ENCODE measurements at regions not wholly inside any gene's neighbourhood (a gene's known extent, or its start where the extent isn't known, plus 50 kb on each side); places are given as distances from the start of the nearest gene placed in this dataset.

DNA sequence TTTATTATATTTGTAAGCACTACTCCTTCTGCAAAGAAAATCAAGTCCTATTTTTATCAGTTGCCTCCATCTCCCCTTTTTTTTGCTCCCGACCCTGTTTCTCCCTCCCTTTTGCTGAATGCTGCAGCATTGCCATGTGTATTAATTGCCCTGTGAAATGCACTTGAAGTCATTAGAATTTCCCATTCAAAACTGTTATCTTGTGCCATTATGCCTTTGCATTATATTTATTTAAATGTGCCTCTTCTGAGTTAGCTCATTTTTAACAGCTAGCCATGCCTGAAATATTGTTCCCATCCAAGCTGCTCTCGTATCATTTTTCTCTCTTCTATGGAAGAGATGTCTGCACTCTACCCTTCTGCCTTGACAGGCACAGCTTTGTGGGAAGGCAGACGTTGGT is 404.0 kb upstream of the PLXNA2 start:
- H3K9me3 ChIP-seq (ENCODE audit: low read length) = no peaks in the 10 kb centered on the region
- no peaks in the 10 kb centered on the region for H3K36me3 ChIP-seq (ENCODE audit: insufficient read depth, low read length)
- H3K27me3 ChIP-seq (ENCODE audit: insufficient read depth, low read length) = no peaks in the 10 kb centered on the region
- no peak overlapping the region for H2AFZ ChIP-seq (ENCODE audit: low read depth, low read length)
- H3K4me1 ChIP-seq (ENCODE audit: insufficient read depth, low read length) = no peaks in the 10 kb centered on the region
- no peak overlapping the region for H3K4me3 ChIP-seq (ENCODE audit: low read length)

DNA sequence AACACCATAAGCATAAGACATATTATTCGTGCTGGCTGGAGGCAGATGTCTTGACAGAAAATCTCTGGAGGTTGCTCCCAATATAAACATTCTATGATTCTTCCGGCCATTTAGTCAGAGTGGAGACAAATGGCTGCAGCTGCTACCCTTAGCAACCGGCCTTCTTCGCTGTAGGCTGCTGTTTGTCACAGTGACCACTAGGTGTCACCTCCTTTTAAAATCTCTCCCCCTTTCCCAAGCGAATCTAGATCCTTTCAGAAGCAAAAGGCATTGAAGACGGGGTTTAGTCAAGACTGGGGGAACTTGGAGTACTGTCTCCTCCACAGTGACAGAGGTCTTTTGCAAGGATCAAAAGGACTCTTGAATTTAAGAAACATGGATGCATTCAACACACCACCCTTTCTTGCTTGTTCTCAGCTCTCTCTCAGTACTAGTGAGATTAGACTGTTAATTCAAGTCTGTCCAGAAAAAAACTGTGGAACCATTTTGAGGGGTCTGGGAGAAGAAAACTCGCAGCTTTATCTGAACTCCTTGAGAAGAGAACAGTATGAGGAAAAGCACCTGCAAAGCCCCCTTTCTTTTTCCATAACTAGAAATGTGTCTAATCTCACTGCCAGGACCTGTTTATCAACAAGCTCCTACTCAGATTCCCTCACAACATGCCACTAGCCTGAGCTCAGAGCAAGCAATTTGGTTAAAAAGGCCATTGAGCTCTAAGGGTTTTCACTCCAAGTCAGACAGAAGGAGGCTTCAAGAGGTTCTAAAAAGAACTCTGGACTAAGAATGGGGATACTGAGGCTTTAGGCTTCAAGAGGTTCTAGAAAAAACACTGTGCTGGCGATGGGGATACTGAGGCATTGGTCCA is 408.3 kb upstream of the PLXNA2 start:
- Histone ChIP-seq H3K9me3 (ENCODE audit: low read length) (no peaks in the 10 kb centered on the region), H2AFZ (ENCODE audit: low read depth, low read length) (no peak overlapping the region), H3K4me3 (ENCODE audit: low read length) (no peak overlapping the region), H3K36me3 (ENCODE audit: insufficient read depth, low read length) (no peaks in the 10 kb centered on the region), H3K4me1 (ENCODE audit: insufficient read depth, low read length) (no peaks in the 10 kb centered on the region), H3K27me3 (ENCODE audit: insufficient read depth, low read length) (no peaks in the 10 kb centered on the region)

GRCh38 chr1:208653426-208653825 is 409.2 kb upstream of the PLXNA2 start:
- Histone ChIP-seq H2AFZ (ENCODE audit: low read depth, low read length) (no peak overlapping the region), H3K4me1 (ENCODE audit: insufficient read depth, low read length) (no peaks in the 10 kb centered on the region), H3K36me3 (ENCODE audit: insufficient read depth, low read length) (no peaks in the 10 kb centered on the region), H3K4me3 (ENCODE audit: low read length) (no peak overlapping the region), H3K27me3 (ENCODE audit: insufficient read depth, low read length) (no peaks in the 10 kb centered on the region), H3K9me3 (ENCODE audit: low read length) (no peaks in the 10 kb centered on the region)

DNA sequence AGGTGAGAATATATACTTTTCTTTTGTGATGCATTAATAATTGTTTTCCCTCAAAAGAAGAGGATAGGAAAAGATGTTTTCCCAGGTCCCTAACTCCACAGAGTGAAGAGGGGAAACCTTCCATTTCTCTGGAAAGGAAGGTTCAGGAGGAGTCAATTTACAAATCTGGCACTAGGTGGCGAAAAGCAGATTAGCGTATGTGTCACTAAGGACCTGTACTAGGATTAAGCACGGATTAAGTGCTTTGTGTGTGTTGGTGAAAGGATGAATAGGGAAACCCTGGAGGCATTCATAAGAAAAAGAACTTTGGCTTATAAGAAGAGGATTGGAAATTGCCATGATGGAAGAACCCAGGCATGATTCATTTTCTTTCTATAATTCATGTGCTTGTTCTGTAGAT is 410.1 kb upstream of the PLXNA2 start:
- Histone ChIP-seq H3K36me3 (ENCODE audit: insufficient read depth, low read length) (no peaks in the 10 kb centered on the region), H3K27me3 (ENCODE audit: insufficient read depth, low read length) (no peaks in the 10 kb centered on the region), H3K4me3 (ENCODE audit: low read length) (no peak overlapping the region), H3K9me3 (ENCODE audit: low read length) (no peaks in the 10 kb centered on the region), H2AFZ (ENCODE audit: low read depth, low read length) (no peak overlapping the region), H3K4me1 (ENCODE audit: insufficient read depth, low read length) (no peaks in the 10 kb centered on the region)

- H3K27me3 ChIP-seq (ENCODE audit: insufficient read depth, low read length) = no peaks in the 10 kb centered on the region
Measured at GRCh38 chr1:208665936-208666335, 421.8 kb upstream of the PLXNA2 start.

DNA sequence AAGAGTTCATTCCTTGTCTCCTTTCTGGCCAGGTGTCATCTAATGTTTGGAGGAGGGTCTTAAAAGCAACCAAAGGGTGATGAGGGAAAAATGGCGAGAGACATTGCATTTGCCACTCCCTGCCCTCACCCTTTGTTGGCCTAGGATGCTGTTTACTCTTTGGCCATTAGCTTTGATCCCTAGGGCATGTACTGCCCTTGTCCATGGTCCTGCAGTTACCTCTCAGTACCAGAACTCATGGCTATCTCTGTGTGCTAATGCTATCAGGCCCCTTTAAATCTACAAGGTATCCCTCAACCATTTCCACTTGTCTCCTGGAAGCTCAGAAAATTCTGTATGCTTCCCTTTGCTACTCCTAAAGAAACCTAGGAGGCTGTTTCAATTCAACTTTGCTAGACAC is 424.8 kb upstream of the PLXNA2 start:
- Histone ChIP-seq H3K36me3 (ENCODE audit: insufficient read depth, low read length) (no peaks in the 10 kb centered on the region), H3K9me3 (ENCODE audit: low read length) (no peaks in the 10 kb centered on the region), H3K4me3 (ENCODE audit: low read length) (no peak overlapping the region), H3K27me3 (ENCODE audit: insufficient read depth, low read length) (no peaks in the 10 kb centered on the region), H2AFZ (ENCODE audit: low read depth, low read length) (no peak overlapping the region), H3K4me1 (ENCODE audit: insufficient read depth, low read length) (no peaks in the 10 kb centered on the region)

More at GRCh38 chr1:208665936-208666335, 421.8 kb upstream of the PLXNA2 start:
- Histone ChIP-seq H3K36me3 (ENCODE audit: insufficient read depth, low read length) (no peaks in the 10 kb centered on the region), H3K4me1 (ENCODE audit: insufficient read depth, low read length) (no peaks in the 10 kb centered on the region), H3K4me3 (ENCODE audit: low read length) (no peak overlapping the region), H2AFZ (ENCODE audit: low read depth, low read length) (no peak overlapping the region), H3K9me3 (ENCODE audit: low read length) (no peaks in the 10 kb centered on the region)

GRCh38 chr1:208670778-208671177 is 426.6 kb upstream of the PLXNA2 start:
- Histone ChIP-seq H3K4me3 (ENCODE audit: low read length) (no peak overlapping the region), H3K9me3 (ENCODE audit: low read length) (no peaks in the 10 kb centered on the region), H3K36me3 (ENCODE audit: insufficient read depth, low read length) (no peaks in the 10 kb centered on the region), H3K27me3 (ENCODE audit: insufficient read depth, low read length) (no peaks in the 10 kb centered on the region), H2AFZ (ENCODE audit: low read depth, low read length) (no peak overlapping the region), H3K4me1 (ENCODE audit: insufficient read depth, low read length) (no peaks in the 10 kb centered on the region)

GRCh38 chr1:208681878-208682663 is 437.9 kb upstream of the PLXNA2 start:
- no peaks in the 10 kb centered on the region for H3K27me3 ChIP-seq (ENCODE audit: insufficient read depth, low read length)
- H3K9me3 ChIP-seq (ENCODE audit: low read length) = no peaks in the 10 kb centered on the region

DNA sequence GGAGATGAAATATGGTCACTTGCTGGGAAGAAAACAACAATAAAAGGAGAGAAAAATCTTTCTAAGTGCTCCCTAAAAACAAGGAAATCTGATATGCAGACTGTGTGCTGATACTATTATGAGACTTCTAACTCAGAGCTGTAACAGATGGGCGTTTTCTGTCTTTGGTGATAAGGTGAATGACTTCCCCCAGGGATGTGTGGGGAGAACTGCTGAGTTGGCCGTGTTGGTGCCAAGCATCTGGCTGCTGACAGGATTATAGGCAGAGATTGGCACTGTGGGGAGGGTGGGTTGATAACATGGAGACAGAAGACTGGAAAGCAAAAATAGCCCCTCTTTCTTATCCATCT is 438.5 kb upstream of the PLXNA2 start:
- H3K4me1 ChIP-seq (ENCODE audit: insufficient read depth, low read length) = no peaks in the 10 kb centered on the region
- H3K27me3 ChIP-seq (ENCODE audit: insufficient read depth, low read length) = no peaks in the 10 kb centered on the region
- H3K9me3 ChIP-seq (ENCODE audit: low read length) = no peaks in the 10 kb centered on the region
- H3K36me3 ChIP-seq (ENCODE audit: insufficient read depth, low read length) = no peaks in the 10 kb centered on the region
- no peak overlapping the region for H3K4me3 ChIP-seq (ENCODE audit: low read length)
- no peak overlapping the region for H2AFZ ChIP-seq (ENCODE audit: low read depth, low read length)

More at GRCh38 chr1:208681878-208682663, 437.9 kb upstream of the PLXNA2 start:
- Histone ChIP-seq H3K4me1 (ENCODE audit: insufficient read depth, low read length) (no peaks in the 10 kb centered on the region), H2AFZ (ENCODE audit: low read depth, low read length) (no peak overlapping the region), H3K4me3 (ENCODE audit: low read length) (no peak overlapping the region), H3K36me3 (ENCODE audit: insufficient read depth, low read length) (no peaks in the 10 kb centered on the region)

DNA sequence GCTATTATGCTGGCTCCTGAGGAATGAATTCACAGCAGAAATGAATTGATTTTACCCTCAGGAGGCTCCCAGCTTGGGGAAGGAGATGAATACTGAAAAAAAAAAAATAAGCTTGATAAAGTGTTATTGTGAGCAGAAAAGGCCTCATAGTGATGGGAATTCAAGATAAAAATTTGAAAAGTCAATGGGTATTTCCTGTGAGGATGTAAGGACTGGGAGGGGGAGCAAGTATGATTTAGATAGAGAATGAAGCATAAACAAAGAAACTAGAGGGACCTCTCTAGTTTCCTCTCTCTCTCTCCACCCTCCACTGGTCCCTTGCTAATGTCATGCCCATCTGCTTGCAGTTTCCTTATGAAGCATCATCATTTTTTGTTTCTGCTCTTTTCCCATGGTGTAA is 439.0 kb upstream of the PLXNA2 start:
- no peak overlapping the region for H3K4me3 ChIP-seq (ENCODE audit: low read length)
- no peak overlapping the region for H2AFZ ChIP-seq (ENCODE audit: low read depth, low read length)
- H3K9me3 ChIP-seq (ENCODE audit: low read length) = no peaks in the 10 kb centered on the region
- H3K27me3 ChIP-seq (ENCODE audit: insufficient read depth, low read length) = no peaks in the 10 kb centered on the region
- H3K36me3 ChIP-seq (ENCODE audit: insufficient read depth, low read length) = no peaks in the 10 kb centered on the region
- H3K4me1 ChIP-seq (ENCODE audit: insufficient read depth, low read length) = no peaks in the 10 kb centered on the region

- Histone ChIP-seq H3K4me1 (ENCODE audit: insufficient read depth, low read length) (no peaks in the 10 kb centered on the region), H3K4me3 (ENCODE audit: low read length) (no peak overlapping the region), H3K27me3 (ENCODE audit: insufficient read depth, low read length) (no peaks in the 10 kb centered on the region), H2AFZ (ENCODE audit: low read depth, low read length) (no peak overlapping the region), H3K36me3 (ENCODE audit: insufficient read depth, low read length) (no peaks in the 10 kb centered on the region), H3K9me3 (ENCODE audit: low read length) (no peaks in the 10 kb centered on the region)
Measured at GRCh38 chr1:208684192-208684591, 440.0 kb upstream of the PLXNA2 start.

- H3K36me3 ChIP-seq (ENCODE audit: insufficient read depth, low read length) = no peaks in the 10 kb centered on the region
- H3K4me1 ChIP-seq (ENCODE audit: insufficient read depth, low read length) = no peaks in the 10 kb centered on the region
- no peaks in the 10 kb centered on the region for H3K9me3 ChIP-seq (ENCODE audit: low read length)
- no peak overlapping the region for H2AFZ ChIP-seq (ENCODE audit: low read depth, low read length)
- peaks cover 4% of the 10 kb centered on the region for H3K27me3 ChIP-seq (ENCODE audit: insufficient read depth, low read length)
- H3K4me3 ChIP-seq (ENCODE audit: low read length) = no peak overlapping the region
Measured at GRCh38 chr1:208686592-208686991, 442.4 kb upstream of the PLXNA2 start.

DNA sequence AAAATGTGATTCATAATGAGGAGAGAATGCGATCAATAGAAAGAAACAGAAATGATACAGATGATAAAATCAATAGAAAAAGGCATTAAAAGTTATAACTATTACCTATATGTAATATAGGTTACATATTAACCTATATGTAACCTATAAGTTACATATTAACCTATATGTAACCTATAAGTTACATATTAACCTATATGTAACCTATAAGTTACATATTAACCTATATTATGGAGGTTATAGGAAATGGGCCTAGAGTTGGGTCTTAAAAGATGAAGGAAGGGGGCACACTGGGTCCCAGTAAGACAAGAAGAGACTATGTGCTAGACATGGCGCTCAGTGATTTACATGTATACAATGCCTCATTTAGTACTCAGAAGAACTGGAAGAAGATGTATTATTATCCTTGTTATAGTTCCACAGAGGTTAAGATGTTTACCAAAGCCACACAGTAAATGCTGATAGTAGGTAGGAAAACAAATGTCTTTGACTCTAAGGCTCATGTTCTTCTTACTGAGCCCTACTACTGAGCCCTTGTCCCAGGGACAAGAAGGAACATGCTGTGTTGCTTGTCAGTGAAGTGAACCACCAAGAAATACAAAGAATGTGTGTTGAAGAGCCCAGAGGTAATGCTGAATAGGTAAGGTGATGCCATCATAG is 444.6 kb upstream of the PLXNA2 start:
- Histone ChIP-seq H2AFZ (ENCODE audit: low read depth, low read length) (no peak overlapping the region), H3K4me3 (ENCODE audit: low read length) (no peak overlapping the region)

More for the DNA sequence above, 444.6 kb upstream of the PLXNA2 start:
- peaks cover 4% of the 10 kb centered on the region for H3K27me3 ChIP-seq (ENCODE audit: insufficient read depth, low read length)
- no peaks in the 10 kb centered on the region for H3K36me3 ChIP-seq (ENCODE audit: insufficient read depth, low read length)
- H3K9me3 ChIP-seq (ENCODE audit: low read length) = no peaks in the 10 kb centered on the region
- H3K4me1 ChIP-seq (ENCODE audit: insufficient read depth, low read length) = no peaks in the 10 kb centered on the region
